22Rv1 (cell line): ENCODE measurements at regions not wholly inside any gene's neighbourhood (a gene's known extent, or its start where the extent isn't known, plus 50 kb on each side); places are given as distances from the start of the nearest gene placed in this dataset.
"Not testable (repeated sequence)": the region's sequence is repeated elsewhere in the genome, so short reads cannot be mapped to it uniquely, and the experiment has no call there.

ENCODE experiments used
- ZFX ChIP-seq: fragments of 450-650 bp; IDR thresholded peaks from 2 replicates; pipeline ENCODE4 v1.6.1; 2017; ENCODE audit warnings: antibody characterized with exemption, borderline replicate concordance
- TF ChIP-seq, protein P1 (sequence below): fragments of 450-650 bp; IDR thresholded peaks from 2 replicates; pipeline ENCODE4 v1.5.1; 2017; ENCODE audit warnings: mild to moderate bottlenecking

DNA sequence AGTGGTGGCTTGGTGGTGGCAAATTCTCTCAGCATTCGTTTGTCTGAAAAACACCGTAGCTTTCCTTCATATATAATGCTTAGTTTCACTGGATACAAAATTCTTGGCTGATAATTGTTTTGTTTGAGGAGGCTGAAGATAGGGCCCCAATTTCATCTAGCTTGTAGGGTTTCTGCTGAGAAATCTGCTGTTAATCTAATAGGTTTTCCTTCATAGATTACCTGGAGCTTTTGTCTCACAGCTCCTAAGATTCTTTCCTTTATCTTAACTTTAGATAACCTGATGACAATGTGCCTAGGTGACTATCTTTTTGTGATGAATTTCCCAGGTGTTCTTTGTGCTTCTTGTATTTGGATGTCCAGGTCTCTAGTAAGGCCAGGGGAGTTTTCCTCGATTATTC, 151.0 kb downstream of the IPO8 start:
- TF ChIP-seq, protein P1, sequence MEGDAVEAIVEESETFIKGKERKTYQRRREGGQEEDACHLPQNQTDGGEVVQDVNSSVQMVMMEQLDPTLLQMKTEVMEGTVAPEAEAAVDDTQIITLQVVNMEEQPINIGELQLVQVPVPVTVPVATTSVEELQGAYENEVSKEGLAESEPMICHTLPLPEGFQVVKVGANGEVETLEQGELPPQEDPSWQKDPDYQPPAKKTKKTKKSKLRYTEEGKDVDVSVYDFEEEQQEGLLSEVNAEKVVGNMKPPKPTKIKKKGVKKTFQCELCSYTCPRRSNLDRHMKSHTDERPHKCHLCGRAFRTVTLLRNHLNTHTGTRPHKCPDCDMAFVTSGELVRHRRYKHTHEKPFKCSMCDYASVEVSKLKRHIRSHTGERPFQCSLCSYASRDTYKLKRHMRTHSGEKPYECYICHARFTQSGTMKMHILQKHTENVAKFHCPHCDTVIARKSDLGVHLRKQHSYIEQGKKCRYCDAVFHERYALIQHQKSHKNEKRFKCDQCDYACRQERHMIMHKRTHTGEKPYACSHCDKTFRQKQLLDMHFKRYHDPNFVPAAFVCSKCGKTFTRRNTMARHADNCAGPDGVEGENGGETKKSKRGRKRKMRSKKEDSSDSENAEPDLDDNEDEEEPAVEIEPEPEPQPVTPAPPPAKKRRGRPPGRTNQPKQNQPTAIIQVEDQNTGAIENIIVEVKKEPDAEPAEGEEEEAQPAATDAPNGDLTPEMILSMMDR: not testable (repeated sequence)
- not testable (repeated sequence) for TF ChIP-seq ZFX
